Lower lobe of right lung (tissue), 2 donors: ENCODE measurements at regions not wholly inside any gene's neighbourhood (a gene's known extent, or its start where the extent isn't known, plus 50 kb on each side); places are given as distances from the start of the nearest gene placed in this dataset.
A peak's percentile ranks its signal among the peaks of the same experiment; 100 is the strongest.

Source experiments
- ATAC-seq, 2 donors: fragments of 200-7000 bp; cut with Tn5 transposase; one replicate each; pipeline ENCODE4 v1.9.1; 2020 to 2022; ENCODE audit warnings: mild to moderate bottlenecking in 2 of 2, moderate library complexity in 2 of 2
- DNase-seq: peaks from one replicate; pipeline ENCODE4 v3.0.0-alpha.2; 2020
- H3K27ac ChIP-seq: fragments of 200-600 bp; one replicate; pipeline ENCODE4 v1.8.0; 2022
- H3K27me3 ChIP-seq: fragments of 200-600 bp; one replicate; pipeline ENCODE4 v1.8.0; 2022; ENCODE audit warnings: low read depth
- H3K36me3 ChIP-seq: fragments of 200-600 bp; one replicate; pipeline ENCODE4 v1.8.0; 2022; ENCODE audit warnings: mild to moderate bottlenecking
- H3K4me1 ChIP-seq: fragments of 200-600 bp; one replicate; pipeline ENCODE4 v1.8.0; 2022
- H3K4me3 ChIP-seq: fragments of 200-600 bp; one replicate; pipeline ENCODE4 v1.8.0; 2022; ENCODE audit warnings: mild to moderate bottlenecking
- H3K9me3 ChIP-seq: fragments of 200-600 bp; one replicate; pipeline ENCODE4 v1.8.0; 2022
- intact Hi-C: fragments of 100-400 bp; cut with DNase I; formaldehyde crosslinking; loops from one replicate; pipeline ENCODE4 v1.11.0; 2022
- TF ChIP-seq, protein P1 (sequence below): fragments of 200-600 bp; IDR thresholded peaks from one replicate; pipeline ENCODE4 v1.8.0; 2022; ENCODE audit warnings: antibody characterized with exemption, mild to moderate bottlenecking
- donor health status: DM: no; HTN: yes; CAD: no; lungs with severe emphysema.

GRCh38 chr9:92185096-92185495 is 69.9 kb upstream of the SPTLC1 start:
- Histone ChIP-seq H3K36me3 (no peaks in the 10 kb centered on the region), H3K4me3 (no peak overlapping the region), H3K9me3 (no peaks in the 10 kb centered on the region), H3K27ac (no peak overlapping the region), H3K27me3 (no peaks in the 10 kb centered on the region), H3K4me1 (peaks cover 7% of the 10 kb centered on the region)
- ATAC-seq = no peak
- DNase-seq = no peak
- TF ChIP-seq, protein P1, sequence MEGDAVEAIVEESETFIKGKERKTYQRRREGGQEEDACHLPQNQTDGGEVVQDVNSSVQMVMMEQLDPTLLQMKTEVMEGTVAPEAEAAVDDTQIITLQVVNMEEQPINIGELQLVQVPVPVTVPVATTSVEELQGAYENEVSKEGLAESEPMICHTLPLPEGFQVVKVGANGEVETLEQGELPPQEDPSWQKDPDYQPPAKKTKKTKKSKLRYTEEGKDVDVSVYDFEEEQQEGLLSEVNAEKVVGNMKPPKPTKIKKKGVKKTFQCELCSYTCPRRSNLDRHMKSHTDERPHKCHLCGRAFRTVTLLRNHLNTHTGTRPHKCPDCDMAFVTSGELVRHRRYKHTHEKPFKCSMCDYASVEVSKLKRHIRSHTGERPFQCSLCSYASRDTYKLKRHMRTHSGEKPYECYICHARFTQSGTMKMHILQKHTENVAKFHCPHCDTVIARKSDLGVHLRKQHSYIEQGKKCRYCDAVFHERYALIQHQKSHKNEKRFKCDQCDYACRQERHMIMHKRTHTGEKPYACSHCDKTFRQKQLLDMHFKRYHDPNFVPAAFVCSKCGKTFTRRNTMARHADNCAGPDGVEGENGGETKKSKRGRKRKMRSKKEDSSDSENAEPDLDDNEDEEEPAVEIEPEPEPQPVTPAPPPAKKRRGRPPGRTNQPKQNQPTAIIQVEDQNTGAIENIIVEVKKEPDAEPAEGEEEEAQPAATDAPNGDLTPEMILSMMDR = no peak
- intact Hi-C loops = no loop called here

DNA sequence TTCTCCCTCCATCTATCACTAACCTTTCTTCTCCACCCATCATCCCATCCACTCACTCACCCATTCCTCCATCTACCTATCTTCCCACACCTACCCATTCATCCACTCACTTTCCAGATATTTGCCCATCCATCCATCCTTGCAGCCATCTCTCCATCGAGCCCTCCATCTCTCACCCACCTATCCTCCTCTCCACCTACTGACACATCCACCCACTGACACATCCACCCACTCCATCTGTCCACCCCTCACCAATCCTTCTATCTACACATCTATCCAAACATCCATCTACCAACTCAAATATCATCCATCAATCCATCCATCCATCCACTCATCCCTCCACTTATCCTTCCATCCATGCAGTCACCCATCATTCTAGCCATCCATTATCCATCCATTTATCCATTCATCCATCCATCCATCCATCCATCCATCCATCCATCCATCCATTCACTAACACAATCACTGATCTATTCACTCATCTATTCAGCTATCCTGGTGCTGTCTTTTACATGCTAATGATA is 68.9 kb upstream of the SPTLC1 start:
- TF ChIP-seq, protein P1 = no peak
- no peak overlapping the region for H3K4me3 ChIP-seq
- ATAC-seq (no peak), DNase-seq (no peak)
- H3K36me3 ChIP-seq = no peaks in the 10 kb centered on the region
- no peak overlapping the region for H3K27ac ChIP-seq
- intact Hi-C loops = no loop called here
- no peaks in the 10 kb centered on the region for H3K27me3 ChIP-seq
- no peaks in the 10 kb centered on the region for H3K9me3 ChIP-seq
- H3K4me1 ChIP-seq = peaks cover 7% of the 10 kb centered on the region

- H3K9me3 ChIP-seq = no peaks in the 10 kb centered on the region
- intact Hi-C loops = no loop called here
- H3K36me3 ChIP-seq = no peaks in the 10 kb centered on the region
- no peak overlapping the region for H3K27ac ChIP-seq
- H3K4me1 ChIP-seq = peaks cover 7% of the 10 kb centered on the region
- TF ChIP-seq, protein P1 = no peak
- H3K4me3 ChIP-seq = no peak overlapping the region
- no peaks in the 10 kb centered on the region for H3K27me3 ChIP-seq
- DNase-seq = no peak
- no peak for ATAC-seq
Measured at GRCh38 chr9:92183449-92183848, 68.2 kb upstream of the SPTLC1 start.

DNA sequence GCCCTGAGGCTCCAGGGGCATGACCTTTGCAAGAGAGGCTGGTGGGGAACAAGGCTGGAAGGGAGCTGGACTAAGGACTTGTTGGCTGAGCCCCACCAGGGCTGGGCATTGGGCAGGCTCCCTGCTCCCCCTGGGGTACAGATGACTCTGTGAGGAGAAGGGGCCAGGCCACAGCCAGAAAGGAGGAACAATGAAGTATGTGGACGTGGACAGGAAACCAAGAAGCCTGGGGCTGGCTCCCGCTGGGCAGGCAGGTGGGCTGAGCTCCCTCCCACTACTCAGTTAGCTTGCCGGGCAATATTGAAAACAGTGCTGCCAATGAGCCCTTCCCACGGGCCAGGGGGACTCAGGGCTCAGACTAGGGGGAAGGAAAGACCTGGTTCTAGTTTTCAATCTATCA is 66.1 kb upstream of the SPTLC1 start:
- TF ChIP-seq, protein P1 = no peak
- no peak for ATAC-seq
- no peaks in the 10 kb centered on the region for H3K27me3 ChIP-seq
- DNase-seq = no peak
- no peaks in the 10 kb centered on the region for H3K9me3 ChIP-seq
- no peak overlapping the region for H3K27ac ChIP-seq
- intact Hi-C loops = no loop called here
- H3K4me1 ChIP-seq = peaks cover 7% of the 10 kb centered on the region
- no peak overlapping the region for H3K4me3 ChIP-seq
- H3K36me3 ChIP-seq = no peaks in the 10 kb centered on the region

DNA sequence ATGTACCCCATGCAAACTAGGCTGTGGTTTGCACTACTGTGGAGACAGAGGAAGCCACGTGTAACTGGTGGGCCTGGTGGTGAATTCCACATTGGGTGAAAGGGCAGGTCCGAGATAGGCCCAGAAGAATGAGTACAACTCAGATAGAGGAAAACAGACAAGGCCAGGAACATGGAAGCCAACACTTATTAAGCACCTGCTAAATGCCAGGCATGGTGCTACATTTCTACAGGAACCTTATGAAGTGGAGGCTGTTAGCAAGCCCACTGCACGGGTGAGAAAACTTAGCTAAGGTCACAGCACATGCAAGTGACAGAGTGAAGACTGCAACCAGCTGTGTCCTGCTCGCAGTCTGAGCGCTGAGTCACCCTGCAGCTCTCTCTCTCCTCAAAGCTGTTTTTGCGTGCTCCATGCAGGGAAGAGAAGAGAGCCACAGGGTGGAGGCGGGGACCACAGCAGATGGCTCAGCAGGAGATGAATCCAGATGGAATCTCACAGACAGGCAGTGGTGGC is 65.5 kb upstream of the SPTLC1 start:
- intact Hi-C loops = no loop called here
- peak in 1 of 2 donors; percentile 46 for ATAC-seq
- Histone ChIP-seq H3K27ac (no peak overlapping the region), H3K27me3 (no peaks in the 10 kb centered on the region), H3K4me1 (peaks cover 7% of the 10 kb centered on the region), H3K9me3 (no peaks in the 10 kb centered on the region), H3K36me3 (no peaks in the 10 kb centered on the region), H3K4me3 (no peak overlapping the region)
- TF ChIP-seq, protein P1 = no peak
- no peak for DNase-seq
